GM12873 (cell line): ENCODE measurements at regions not wholly inside any gene's neighbourhood (a gene's known extent, or its start where the extent isn't known, plus 50 kb on each side); places are given as distances from the start of the nearest gene placed in this dataset.

ENCODE experiments used
- CTCF ChIP-seq: IDR thresholded peaks from 2 replicates; pipeline ENCODE4 v1.5.1; 2012; ENCODE audit warnings: low read depth, mild to moderate bottlenecking, moderate library complexity, low read length, control low read depth; ENCODE audit not compliant: insufficient read depth; ENCODE audit errors: missing control alignments

GRCh38 chr1:55317673-55318072, 102.5 kb upstream of the USP24 start:
- TF ChIP-seq CTCF: no peak

- no peak for TF ChIP-seq CTCF
Observed at GRCh38 chr1:55316947-55317662, 101.9 kb upstream of the USP24 start.

GRCh38 chr1:55316502-55316901, 101.3 kb upstream of the USP24 start:
- no peak for TF ChIP-seq CTCF

- no peak for TF ChIP-seq CTCF
Observed at GRCh38 chr1:55315552-55315951, 100.4 kb upstream of the USP24 start.

GRCh38 chr1:55314740-55315139, 99.6 kb upstream of the USP24 start:
- TF ChIP-seq CTCF: no peak

GRCh38 chr1:55313903-55314302, 98.7 kb upstream of the USP24 start:
- TF ChIP-seq CTCF: no peak

- no peak for TF ChIP-seq CTCF
Observed at GRCh38 chr1:55311979-55312378, 96.8 kb upstream of the USP24 start.
